Kidney (tissue), 13 donors: ENCODE measurements at regions not wholly inside any gene's neighbourhood (a gene's known extent, or its start where the extent isn't known, plus 50 kb on each side); places are given as distances from the start of the nearest gene placed in this dataset.

ENCODE experiments used
- DNase-seq, 5 donors: peaks; one replicate each; pipeline ENCODE4 v3.0.0-alpha.2; 2013 to 2020
- FAIRE-seq: peaks from 2 replicates; lab custom pipeline; 2012; peaks lifted over from hg19 to GRCh38; lab: Jason Lieb, UNC
- H3K27ac ChIP-seq, 2 donors: one replicate each; pipeline ENCODE4 v1.7.0; 2013; ENCODE audit warnings: low read depth in 2 of 2, low read length in 2 of 2, inconsistent platforms in 1 of 2
- H3K27me3 ChIP-seq: one replicate; pipeline ENCODE4 v1.7.1; 2013; ENCODE audit warnings: low read length, inconsistent platforms; ENCODE audit not compliant: control insufficient read depth, insufficient read depth
- H3K36me3 ChIP-seq, 3 donors: one replicate each; pipeline versions ENCODE4 v1.7.0 to v1.7.1; 2013; ENCODE audit warnings: low read length in 3 of 3, control low read depth in 1 of 3, inconsistent platforms in 1 of 3; ENCODE audit not compliant: insufficient read depth in 3 of 3, control insufficient read depth in 2 of 3
- H3K4me1 ChIP-seq, 3 donors: one replicate each; pipeline versions ENCODE4 v1.7.0 to v1.7.1; 2013; ENCODE audit warnings: low read length in 3 of 3, inconsistent platforms in 1 of 3, low read depth in 1 of 3; ENCODE audit not compliant: control insufficient read depth in 2 of 3, insufficient read depth in 2 of 3
- H3K4me3 ChIP-seq, 3 donors: one replicate each; pipeline versions ENCODE4 v1.7.0 to v1.8.1; 2013; ENCODE audit warnings: low read length in 3 of 3, control low read depth in 1 of 3, inconsistent platforms in 1 of 3
- H3K9ac ChIP-seq, 3 donors: one replicate each; pipeline versions ENCODE4 v1.7.0 to v1.7.1; 2013; ENCODE audit warnings: low read length in 3 of 3, control low read depth in 1 of 3, inconsistent platforms in 1 of 3
- H3K9me3 ChIP-seq, 3 donors: one replicate each; pipeline versions ENCODE4 v1.7.0 to v1.7.1; 2013; ENCODE audit warnings: low read length in 3 of 3, control low read depth in 1 of 3, inconsistent platforms in 1 of 3; ENCODE audit not compliant: control insufficient read depth in 2 of 3, insufficient read depth in 1 of 3
- CTCF ChIP-seq: IDR thresholded peaks from 3 replicates; pipeline ENCODE4 v1.5.1; 2012; ENCODE audit warnings: mild to moderate bottlenecking, moderate library complexity, borderline replicate concordance; ENCODE audit not compliant: insufficient read depth; ENCODE audit errors: extremely low read depth
- intact Hi-C: fragments of 100-400 bp; cut with DNase I; formaldehyde crosslinking; loops from one replicate; pipeline ENCODE4 v1.11.1; 2022
- donor health status: control.
- donor health status: control.
- donor health status: control.
- donor health status: control.
- donor health status: control.
- donor health status: DM: yes; HTN: yes; CAD: no.
- donor health status: Normal renal cell carcinoma (clear cell type).

- no peaks in the 10 kb centered on the region for H3K4me1 ChIP-seq
- H3K9me3 ChIP-seq, result no peaks in the 10 kb centered on the region
- no peak overlapping the region for H3K4me3 ChIP-seq
- no peaks in the 10 kb centered on the region for H3K27me3 ChIP-seq
- no peak overlapping the region for H3K27ac ChIP-seq
- FAIRE-seq (no peak), DNase-seq (peak in 4 of 5 donors; percentile 58 to 75 (median 66))
- intact Hi-C loops, result loop anchor here (5.0 kb wide), 1 partner anchor 121 kb away; no protein-coding TSS in a partner anchor
- H3K9ac ChIP-seq, result no peak overlapping the region
- H3K36me3 ChIP-seq, result no peaks in the 10 kb centered on the region
- peak; percentile 80 for TF ChIP-seq CTCF
Observed at GRCh38 chr2:191566344-191566743, 111.6 kb upstream of the NABP1 start.

- intact Hi-C loops, result loop anchor here (5.0 kb wide), 1 partner anchor 120 kb away; no protein-coding TSS in a partner anchor
- Histone ChIP-seq H3K36me3 (no peaks in the 10 kb centered on the region), H3K27me3 (no peaks in the 10 kb centered on the region)
Observed at GRCh38 chr2:191567206-191567605, 110.7 kb upstream of the NABP1 start.

GRCh38 chr2:191569025-191569424, 108.9 kb upstream of the NABP1 start:
- intact Hi-C loops, result loop anchor here (5.0 kb wide), 1 partner anchor 118 kb away; no protein-coding TSS in a partner anchor
- TF ChIP-seq CTCF, result no peak
- no peaks in the 10 kb centered on the region for H3K36me3 ChIP-seq
- H3K9ac ChIP-seq, result no peak overlapping the region
- DNase-seq, result peak in 1 of 5 donors; percentile 24
- FAIRE-seq, result no peak
- no peak overlapping the region for H3K27ac ChIP-seq
- H3K4me1 ChIP-seq, result no peaks in the 10 kb centered on the region
- H3K4me3 ChIP-seq, result no peak overlapping the region
- no peaks in the 10 kb centered on the region for H3K9me3 ChIP-seq
- H3K27me3 ChIP-seq, result no peaks in the 10 kb centered on the region

More at GRCh38 chr2:191567206-191567605, 110.7 kb upstream of the NABP1 start:
- H3K4me3 ChIP-seq, result no peak overlapping the region
- H3K9me3 ChIP-seq, result no peaks in the 10 kb centered on the region
- H3K9ac ChIP-seq, result no peak overlapping the region
- no peak for TF ChIP-seq CTCF
- no peak overlapping the region for H3K27ac ChIP-seq
- no peak for DNase-seq
- FAIRE-seq, result no peak
- H3K4me1 ChIP-seq, result no peaks in the 10 kb centered on the region
